ENCODE measurements at regions not wholly inside any gene's neighbourhood (a gene's known extent, or its start where the extent isn't known, plus 50 kb on each side); places are given as distances from the start of the nearest gene placed in this dataset.

GRCh38 chr4:54898656-54899340, 226.6 kb downstream of the KDR start:
- no peak for TF ChIP-seq CTCF (IDR thresholded peaks at IDR 0.05)
- TF ChIP-seq ZFX (IDR thresholded peaks at IDR 0.05; ENCODE audit: borderline replicate concordance) = no peak
